Endothelial cell of umbilical vein (primary cell): ENCODE measurements at regions not wholly inside any gene's neighbourhood (a gene's known extent, or its start where the extent isn't known, plus 50 kb on each side); places are given as distances from the start of the nearest gene placed in this dataset.
A peak's percentile ranks its signal among the peaks of the same experiment; 100 is the strongest.
"Not testable (repeated sequence)": the region's sequence is repeated elsewhere in the genome, so short reads cannot be mapped to it uniquely, and the experiment has no call there.

Source experiments
- BruUV-seq: library from RNA; stranded (reverse); fragments of 400-500 nt; replicated peaks from 2 replicates; lab custom pipeline; 2021; lab: Mats Ljungman, UMichigan
- CTCF ChIA-PET: fragments of 300-600, 350-600 bp; sonication (Branson Sonifier 250); formaldehyde crosslinking; loops from one replicate; lab custom pipeline; 2021; ENCODE audit warnings: antibody characterized with exemption, inconsistent platforms; lab: Charles Lee
- POLR2A ChIA-PET: fragments of 300-600, 350-600 bp; sonication (Branson Sonifier 250); formaldehyde crosslinking; loops from one replicate; lab custom pipeline; 2021; ENCODE audit warnings: antibody characterized with exemption, inconsistent platforms; lab: Charles Lee
- DNase-seq: peaks from one replicate; pipeline ENCODE4 v3.0.0-alpha.2; 2011; ENCODE audit warnings: low read depth, low spot score
- FAIRE-seq: peaks from 2 replicates; lab custom pipeline; 2011; peaks lifted over from hg19 to GRCh38; lab: Jason Lieb, UNC
- H2AFZ ChIP-seq: 2 replicates; pipeline ENCODE4 v1.6.0; 2012; ENCODE audit warnings: low read depth, low read length, control low read depth, inconsistent platforms
- H3K27ac ChIP-seq: 2 replicates; pipeline ENCODE4 v1.5.1; 2011; ENCODE audit warnings: low read depth, mild to moderate bottlenecking, control low read depth, low read length, moderate library complexity; ENCODE audit not compliant: insufficient read depth
- H3K27me3 ChIP-seq, 2 experiments: 2 replicates each; pipeline versions ENCODE4 v1.6.0 to v1.6.1; 2011; ENCODE audit warnings: low read length in 2 of 2, mixed read lengths in 1 of 2; ENCODE audit not compliant: control insufficient read depth in 2 of 2, insufficient read depth in 2 of 2
- H3K36me3 ChIP-seq, 2 experiments: 2 replicates in 1 of 2; 3 replicates in 1 of 2; pipeline ENCODE4 v1.5.1; 2011; ENCODE audit warnings: low read length in 2 of 2, mild to moderate bottlenecking in 1 of 2, moderate library complexity in 1 of 2; ENCODE audit not compliant: control insufficient read depth in 2 of 2, insufficient read depth in 2 of 2; ENCODE audit errors: extremely low read depth in 1 of 2
- H3K4me1 ChIP-seq: 3 replicates; pipeline ENCODE4 v1.5.1; 2011; ENCODE audit warnings: mild to moderate bottlenecking, low read length; ENCODE audit not compliant: control insufficient read depth, insufficient read depth; ENCODE audit errors: extremely low read depth
- H3K4me2 ChIP-seq: 2 replicates; pipeline ENCODE4 v1.6.1; 2011; ENCODE audit warnings: low read length, control low read depth, mixed read lengths; ENCODE audit not compliant: insufficient read depth
- H3K4me3 ChIP-seq, 3 experiments: fragments of 200-600 bp in 1 of 3; sonication (generic), shearing (Covaris generic) in 1 of 3; replicated peaks in 1 of 3; 2 replicates each; pipeline ENCODE4 v1.5.1; 2011 to 2016; ENCODE audit warnings: control low read depth in 3 of 3, low read length in 3 of 3, mild to moderate bottlenecking in 2 of 3, inconsistent platforms in 1 of 3, low read depth in 1 of 3, moderate library complexity in 1 of 3; ENCODE audit not compliant: insufficient read depth in 1 of 3
- H3K79me2 ChIP-seq: 2 replicates; pipeline ENCODE4 v1.6.0; 2012; ENCODE audit warnings: low read length, inconsistent platforms; ENCODE audit not compliant: control insufficient read depth, insufficient read depth
- H3K9ac ChIP-seq: replicated peaks from 2 replicates; pipeline ENCODE3; 2011; ENCODE audit warnings: low read length, control low read depth; ENCODE audit not compliant: insufficient read depth; ENCODE audit errors: extremely low read depth
- H3K9me1 ChIP-seq: replicated peaks from 3 replicates; pipeline ENCODE4 v1.6.0; 2011; ENCODE audit warnings: mild to moderate bottlenecking, low read length; ENCODE audit not compliant: control insufficient read depth, insufficient read depth; ENCODE audit errors: extremely low read depth
- H3K9me3 ChIP-seq: replicated peaks from 2 replicates; pipeline ENCODE4 v1.5.1; 2012; ENCODE audit warnings: low read length, inconsistent platforms; ENCODE audit not compliant: control insufficient read depth, insufficient read depth
- H4K20me1 ChIP-seq: replicated peaks from 2 replicates; pipeline ENCODE3; 2011; ENCODE audit warnings: mild to moderate bottlenecking, low read length; ENCODE audit not compliant: control insufficient read depth, insufficient read depth; ENCODE audit errors: extremely low read depth
- CTCF ChIP-seq, 2 donors: IDR thresholded peaks; 1 replicate in 1 of 2; 2 replicates in 1 of 2; pipeline ENCODE4 v1.5.1; 2011; ENCODE audit warnings: low read length in 2 of 2, mild to moderate bottlenecking in 2 of 2, moderate library complexity in 2 of 2, control low read depth in 1 of 2, inconsistent platforms in 1 of 2, low read depth in 1 of 2; ENCODE audit not compliant: insufficient read depth in 1 of 2; ENCODE audit errors: extremely low read depth in 1 of 2
- dilution Hi-C: fragments of 300-500 bp; cut with MboI; formaldehyde crosslinking; loops from one replicate; pipeline ENCODE4 v1.15.0; 2019; ENCODE audit warnings: low sequenced_read_pairs; ENCODE audit not compliant: extremely low pct_ligation_motif_present
- intact Hi-C: fragments of 100-400 bp; cut with micrococcal nuclease; formaldehyde crosslinking; loops from one replicate; pipeline ENCODE4 v1.10.0; 2022

DNA sequence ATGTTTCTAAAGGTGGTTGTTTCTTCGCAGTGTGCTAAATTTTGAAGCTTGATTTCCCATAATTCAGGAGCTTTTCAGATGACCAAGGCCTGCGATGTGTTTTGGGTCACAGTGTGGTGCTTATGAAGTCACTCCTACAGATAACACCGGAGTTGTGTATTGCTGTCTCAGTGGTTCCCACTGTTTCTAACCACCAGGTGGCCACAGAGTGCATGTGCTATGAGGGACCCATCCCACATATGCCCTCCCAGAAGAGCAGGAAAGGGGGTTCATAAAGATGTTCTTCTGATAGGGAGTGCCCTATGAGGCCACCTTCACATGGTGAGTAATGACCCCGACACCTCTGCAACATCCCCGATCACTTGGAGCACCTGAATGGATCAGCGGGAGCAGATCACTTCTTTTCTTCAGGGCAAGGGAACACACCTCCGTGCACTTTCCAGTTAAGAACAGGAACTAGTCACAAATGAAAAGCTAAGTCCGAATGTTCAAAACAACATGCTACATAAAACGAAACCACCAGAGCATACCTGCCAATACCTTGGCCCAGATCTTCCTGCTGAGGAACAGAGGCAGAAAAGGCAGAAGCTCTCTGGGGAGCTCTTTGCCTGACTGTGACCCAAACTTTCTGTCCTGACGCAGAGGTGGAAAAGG lies 262.1 kb downstream of the FAM72C start:
- H3K4me3 ChIP-seq, H4K20me1 ChIP-seq, intact Hi-C loops, H3K36me3 ChIP-seq, H3K9me1 ChIP-seq, dilution Hi-C loops, H2AFZ ChIP-seq, H3K4me2 ChIP-seq, H3K27ac ChIP-seq, CTCF ChIA-PET, POLR2A ChIA-PET, BruUV-seq, H3K4me1 ChIP-seq, H3K9me3 ChIP-seq, H3K79me2 ChIP-seq, H3K9ac ChIP-seq, H3K27me3 ChIP-seq: not testable (repeated sequence)
- peak; percentile 92 for FAIRE-seq
- peak in 1 of 2 donors; percentile 34 for TF ChIP-seq CTCF (IDR thresholded peaks at IDR 0.05; ENCODE audit: extremely low read depth in 1 of 2, insufficient read depth in 1 of 2, low read depth in 1 of 2, low read length in 2 of 2)
- peak; percentile 9 for DNase-seq

- H3K9me1 ChIP-seq, intact Hi-C loops, DNase-seq, H3K36me3 ChIP-seq, POLR2A ChIA-PET, H3K4me3 ChIP-seq, H2AFZ ChIP-seq, H3K4me2 ChIP-seq, H4K20me1 ChIP-seq, H3K27ac ChIP-seq, H3K9ac ChIP-seq, H3K4me1 ChIP-seq, H3K9me3 ChIP-seq, FAIRE-seq, H3K79me2 ChIP-seq, CTCF ChIA-PET, BruUV-seq, dilution Hi-C loops: not testable (repeated sequence)
- H3K27me3 ChIP-seq, result peaks cover 9 to 13% of the 10 kb centered on the region in 2 experiments
Measured at GRCh38 chr1:143702739-143703138, 269.0 kb downstream of the FAM72C start.
